RWPE1 (cell line): ENCODE measurements at regions not wholly inside any gene's neighbourhood (a gene's known extent, or its start where the extent isn't known, plus 50 kb on each side); places are given as distances from the start of the nearest gene placed in this dataset.

ENCODE experiments used
- CTCF ChIA-PET: fragments of 350-600 bp; sonication (Branson Sonifier 250); formaldehyde crosslinking; extraction: SDS; loops from one replicate; lab custom pipeline; 2021; lab: Yijun Ruan, JAX
- POLR2A ChIA-PET: fragments of 400-600 bp; formaldehyde crosslinking; extraction: SDS; loops from one replicate; lab custom pipeline; 2020; ENCODE audit warnings: antibody characterized with exemption; ENCODE audit not compliant: low non-redundant PET; lab: Yijun Ruan, JAX
- DNase-seq: peaks from one replicate; pipeline ENCODE4 v3.0.0; 2012; ENCODE audit warnings: low spot score
- H3K27ac ChIP-seq: fragments of 450-650 bp; 2 replicates; pipeline ENCODE4 v1.5.1; 2017
- TF ChIP-seq, protein P1 (sequence below): fragments of 450-650 bp; conservative IDR thresholded peaks from 2 replicates; pipeline ENCODE4 v1.5.1; 2017; ENCODE audit warnings: low read depth, mild to moderate bottlenecking

- ChIA-PET CTCF (no interaction called here), POLR2A (no interaction called here)
- DNase-seq: no peak
- H3K27ac ChIP-seq: no peak overlapping the region
- TF ChIP-seq, protein P1, sequence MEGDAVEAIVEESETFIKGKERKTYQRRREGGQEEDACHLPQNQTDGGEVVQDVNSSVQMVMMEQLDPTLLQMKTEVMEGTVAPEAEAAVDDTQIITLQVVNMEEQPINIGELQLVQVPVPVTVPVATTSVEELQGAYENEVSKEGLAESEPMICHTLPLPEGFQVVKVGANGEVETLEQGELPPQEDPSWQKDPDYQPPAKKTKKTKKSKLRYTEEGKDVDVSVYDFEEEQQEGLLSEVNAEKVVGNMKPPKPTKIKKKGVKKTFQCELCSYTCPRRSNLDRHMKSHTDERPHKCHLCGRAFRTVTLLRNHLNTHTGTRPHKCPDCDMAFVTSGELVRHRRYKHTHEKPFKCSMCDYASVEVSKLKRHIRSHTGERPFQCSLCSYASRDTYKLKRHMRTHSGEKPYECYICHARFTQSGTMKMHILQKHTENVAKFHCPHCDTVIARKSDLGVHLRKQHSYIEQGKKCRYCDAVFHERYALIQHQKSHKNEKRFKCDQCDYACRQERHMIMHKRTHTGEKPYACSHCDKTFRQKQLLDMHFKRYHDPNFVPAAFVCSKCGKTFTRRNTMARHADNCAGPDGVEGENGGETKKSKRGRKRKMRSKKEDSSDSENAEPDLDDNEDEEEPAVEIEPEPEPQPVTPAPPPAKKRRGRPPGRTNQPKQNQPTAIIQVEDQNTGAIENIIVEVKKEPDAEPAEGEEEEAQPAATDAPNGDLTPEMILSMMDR: no peak
Measured at GRCh38 chr2:185388226-185388625, 350.4 kb upstream of the FSIP2 start.

DNA sequence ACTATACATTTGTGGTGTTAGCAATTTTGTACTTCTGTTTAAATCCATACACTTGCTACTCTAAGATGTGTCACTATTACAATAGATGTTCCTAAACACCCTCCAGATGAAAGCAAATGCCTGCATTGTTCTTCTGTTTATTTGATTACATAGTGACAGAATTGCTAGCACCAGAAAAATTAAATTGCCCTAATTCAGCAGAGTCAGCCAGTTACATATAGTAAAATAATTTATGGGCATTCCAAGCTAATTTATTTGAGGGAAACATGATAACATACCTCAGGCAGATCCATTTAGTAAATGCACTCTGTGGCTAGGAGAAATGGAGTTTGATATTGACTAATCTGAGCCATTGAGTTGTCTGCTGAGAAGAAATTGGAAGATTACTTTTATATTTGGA, 347.1 kb upstream of the FSIP2 start:
- CTCF ChIA-PET: no interaction called here
- POLR2A ChIA-PET: no interaction called here
- no peak for DNase-seq
- TF ChIP-seq, protein P1: no peak
- H3K27ac ChIP-seq: no peak overlapping the region

GRCh38 chr2:185393091-185393490, 345.5 kb upstream of the FSIP2 start:
- H3K27ac ChIP-seq: no peak overlapping the region
- TF ChIP-seq, protein P1: no peak
- POLR2A ChIA-PET: no interaction called here
- DNase-seq: no peak
- CTCF ChIA-PET: no interaction called here

GRCh38 chr2:185402474-185402873, 336.1 kb upstream of the FSIP2 start:
- TF ChIP-seq, protein P1: no peak
- DNase-seq: no peak
- POLR2A ChIA-PET: no interaction called here
- CTCF ChIA-PET: no interaction called here
- H3K27ac ChIP-seq: no peak overlapping the region

DNA sequence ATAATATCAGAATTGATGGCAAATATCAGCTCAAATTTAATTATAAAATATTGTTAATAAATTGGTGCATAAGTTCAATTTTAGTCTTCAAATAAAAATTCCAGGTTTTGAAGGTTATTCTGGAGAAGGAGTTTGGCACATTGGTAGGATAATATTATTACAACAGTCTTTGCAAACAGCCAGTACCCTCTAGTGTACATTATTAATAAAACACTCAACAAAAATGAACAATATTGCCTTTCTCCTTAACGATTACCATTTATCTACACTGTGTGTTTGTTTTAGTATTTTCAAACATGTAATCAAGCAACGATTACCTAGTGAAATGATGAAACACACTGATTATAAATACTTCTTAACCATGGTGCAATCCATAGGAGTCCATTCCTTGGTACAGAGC, 334.0 kb upstream of the FSIP2 start:
- H3K27ac ChIP-seq: no peak overlapping the region
- ChIA-PET CTCF (interaction anchor here (0.7 kb wide), 1 partner anchor 10 kb away, joined by 3 read pairs; no protein-coding TSS in a partner anchor), POLR2A (no interaction called here)
- DNase-seq: no peak
- TF ChIP-seq, protein P1: no peak

GRCh38 chr2:185417111-185417510, 321.5 kb upstream of the FSIP2 start:
- DNase-seq: no peak
- ChIA-PET POLR2A (no interaction called here), CTCF (interaction anchor here (0.6 kb wide), 1 partner anchor 232 kb away, joined by 3 read pairs; no protein-coding TSS in a partner anchor)
- TF ChIP-seq, protein P1: no peak
- no peak overlapping the region for H3K27ac ChIP-seq
